ENCODE measurements at regions not wholly inside any gene's neighbourhood (a gene's known extent, or its start where the extent isn't known, plus 50 kb on each side); places are given as distances from the start of the nearest gene placed in this dataset.

DNA sequence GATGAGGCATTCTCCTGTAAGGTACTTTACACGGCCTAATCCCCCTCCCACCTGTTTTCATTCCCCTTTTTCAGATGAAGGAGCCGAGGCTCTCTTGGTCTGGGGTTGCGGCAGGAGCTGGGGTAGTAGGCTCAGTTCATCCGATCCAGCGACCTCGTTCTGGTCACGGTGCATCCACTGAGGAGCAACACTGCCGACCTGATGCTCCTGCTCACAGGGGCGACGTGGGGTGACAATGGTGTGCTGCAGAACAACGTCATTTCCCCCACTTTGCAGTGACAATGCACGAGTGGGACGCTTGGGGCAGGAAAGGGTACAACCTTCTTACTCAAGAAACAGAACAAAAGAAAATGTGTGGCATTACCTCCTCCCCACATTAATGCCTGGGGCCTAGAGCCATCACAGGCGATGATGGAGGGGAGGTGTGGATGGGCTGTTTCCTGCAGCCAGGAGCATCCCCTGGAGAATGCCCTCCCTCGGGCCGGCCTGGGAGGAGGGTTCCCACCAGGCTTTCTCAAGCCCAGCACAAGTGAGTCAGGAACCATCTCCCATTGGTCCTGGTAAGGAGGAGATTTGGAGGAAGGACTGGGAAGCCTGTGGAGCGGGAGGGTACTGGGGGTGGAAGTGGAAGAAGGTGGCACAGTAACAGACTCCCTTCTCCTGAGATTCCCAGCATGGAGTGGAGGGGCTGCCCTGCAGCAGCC is 125.6 kb downstream of the SPATA19 start (continued):
- TF ChIP-seq MGA (IDR thresholded peaks at IDR 0.05) = no peak
